A549 (cell line): ENCODE measurements at regions not wholly inside any gene's neighbourhood (a gene's known extent, or its start where the extent isn't known, plus 50 kb on each side); places are given as distances from the start of the nearest gene placed in this dataset.
"Not testable (repeated sequence)": the region's sequence is repeated elsewhere in the genome, so short reads cannot be mapped to it uniquely, and the experiment has no call there.

ENCODE experiments used
- ATAC-seq, 2 experiments: fragments of 200-7000 bp in 1 of 2; fragments of >200 bp in 1 of 2; cut with Nextera tagmentation in 1 of 2; cut with Tn5 transposase in 1 of 2; 3 replicates each; pipeline versions ENCODE4 v1.8.0 to v1.9.1; 2018 to 2020; ENCODE audit warnings: mild to moderate bottlenecking in 1 of 2, moderate library complexity in 1 of 2
- CTCF ChIA-PET: fragments of 300-600 bp; sonication (Branson Sonifier 250); formaldehyde crosslinking; extraction: SDS; loops from one replicate; lab custom pipeline; 2021; ENCODE audit warnings: antibody characterized with exemption, inconsistent platforms; lab: Yijun Ruan, JAX
- POLR2A ChIA-PET: fragments of 350-600 bp; formaldehyde crosslinking; extraction: SDS; loops from one replicate; lab custom pipeline; 2021; ENCODE audit warnings: antibody characterized with exemption, inconsistent platforms; lab: Yijun Ruan, JAX
- DNase-seq, 2 experiments: peaks; one replicate each; pipeline versions ENCODE4 v3.0.0 to v3.0.0-alpha.2; 2011 to 2016; ENCODE audit warnings: low read depth in 1 of 2, low spot score in 1 of 2
- FAIRE-seq: peaks from 2 replicates; lab custom pipeline; 2011; peaks lifted over from hg19 to GRCh38; lab: Jason Lieb, UNC
- H3K27ac ChIP-seq, 2 experiments: fragments of >200 bp; sonication (Bioruptor Twin); formaldehyde crosslinking; 3 replicates each; pipeline ENCODE4 v1.5.1; 2016 to 2017
- H3K4me1 ChIP-seq: fragments of >200 bp; sonication (Bioruptor Twin); formaldehyde crosslinking; 3 replicates; pipeline ENCODE4 v1.6.1; 2016
- H3K4me2 ChIP-seq: fragments of >200 bp; sonication (Bioruptor Twin); formaldehyde crosslinking; 3 replicates; pipeline ENCODE4 v1.6.1; 2016
- H3K4me3 ChIP-seq: fragments of >200 bp; sonication (Bioruptor Twin); formaldehyde crosslinking; 3 replicates; pipeline ENCODE4 v1.5.1; 2016
- H3K9me3 ChIP-seq: fragments of >200 bp; sonication (Bioruptor Twin); formaldehyde crosslinking; 3 replicates; pipeline ENCODE4 v1.6.1; 2016
- CBX2 ChIP-seq: fragments of 200-600 bp; sonication (generic); IDR thresholded peaks from 2 replicates; pipeline ENCODE4 v1.6.1; 2016; ENCODE audit warnings: low read depth, mild to moderate bottlenecking, borderline replicate concordance
- CBX8 ChIP-seq: fragments of 200-600 bp; sonication (generic); IDR thresholded peaks from 2 replicates; pipeline ENCODE4 v1.6.1; 2016
- CHD4 ChIP-seq: fragments of 200-600 bp; sonication (generic); IDR thresholded peaks from 2 replicates; pipeline ENCODE4 v1.6.1; 2016; ENCODE audit warnings: antibody characterized with exemption, mild to moderate bottlenecking, borderline replicate concordance
- ESRRA ChIP-seq: fragments of 150-350 bp; IDR thresholded peaks from 2 replicates; pipeline ENCODE4 v1.6.1; 2014; ENCODE audit warnings: mild to moderate bottlenecking, low read length, borderline replicate concordance
- FOSL2 ChIP-seq, 2 experiments: fragments of 450-650 bp in 1 of 2; fragments of >200 bp in 1 of 2; sonication (Bioruptor Twin) in 1 of 2; formaldehyde crosslinking; IDR thresholded peaks; 2 replicates each; pipeline versions ENCODE4 v1.5.0 to v1.6.1; 2016 to 2020; ENCODE audit warnings: mild to moderate bottlenecking in 1 of 2, moderate library complexity in 1 of 2
- FOXS1 ChIP-seq: fragments of 250-450 bp; sonication (Bioruptor Pico); IDR thresholded peaks from 2 replicates; pipeline ENCODE4 v1.5.0; 2020; ENCODE audit warnings: mild to moderate bottlenecking, moderate library complexity
- GATA3 ChIP-seq: IDR thresholded peaks from 2 replicates; pipeline ENCODE4 v1.6.1; 2012; ENCODE audit warnings: borderline replicate concordance
- HOXB13 ChIP-seq: fragments of 250-450 bp; sonication (Bioruptor Pico); IDR thresholded peaks from 2 replicates; pipeline ENCODE4 v1.5.0; 2020; ENCODE audit warnings: low read depth, mild to moderate bottlenecking, moderate library complexity
- HOXB5 ChIP-seq: fragments of 250-450 bp; sonication (Bioruptor Pico); IDR thresholded peaks from 2 replicates; pipeline ENCODE4 v1.5.0; 2020; ENCODE audit warnings: mild to moderate bottlenecking, moderate library complexity
- JUN ChIP-seq, 2 experiments: fragments of >200 bp; sonication (Bioruptor Twin); formaldehyde crosslinking; IDR thresholded peaks; 2 replicates in 1 of 2; 3 replicates in 1 of 2; pipeline ENCODE4 v1.6.1; 2016 to 2017
- KDM5A ChIP-seq: fragments of 200-600 bp; sonication (generic); IDR thresholded peaks from 2 replicates; pipeline ENCODE4 v1.6.1; 2016; ENCODE audit warnings: antibody characterized with exemption, mild to moderate bottlenecking
- MYC ChIP-seq: IDR thresholded peaks from 2 replicates; pipeline ENCODE4 v1.6.1; 2012; ENCODE audit warnings: mild to moderate bottlenecking, inconsistent platforms, low read length, improper control_type of control experiment, borderline replicate concordance
- NFE2L2 ChIP-seq: fragments of 150-350 bp; conservative IDR thresholded peaks from 2 replicates; pipeline ENCODE4 v1.6.1; 2014; ENCODE audit warnings: low read length
- NR3C1 ChIP-seq: fragments of >200 bp; sonication (Bioruptor Twin); formaldehyde crosslinking; IDR thresholded peaks from 3 replicates; pipeline ENCODE4 v1.6.1; 2017
- POLR2A ChIP-seq: IDR thresholded peaks from 2 replicates; pipeline ENCODE4 v1.6.1; 2012; ENCODE audit warnings: mild to moderate bottlenecking, low read length
- POLR2AphosphoS2 ChIP-seq: conservative IDR thresholded peaks from 2 replicates; pipeline ENCODE4 v1.6.1; 2012; ENCODE audit warnings: low read length, improper control_type of control experiment, inconsistent platforms
- RCOR1 ChIP-seq: fragments of 150-350 bp; IDR thresholded peaks from 2 replicates; pipeline ENCODE4 v1.6.1; 2014; ENCODE audit warnings: antibody characterized with exemption, low read length, low read depth
- RFX5 ChIP-seq: fragments of 450-650 bp; IDR thresholded peaks from 2 replicates; pipeline ENCODE4 v1.7.1; 2014; ENCODE audit warnings: antibody characterized with exemption, mild to moderate bottlenecking, moderate library complexity
- ZFP36 ChIP-seq: fragments of 450-650 bp; IDR thresholded peaks from 2 replicates; pipeline ENCODE4 v1.6.1; 2014; ENCODE audit warnings: borderline replicate concordance; ENCODE audit not compliant: partially characterized antibody
- ZNF302 ChIP-seq: fragments of 250-450 bp; sonication (Bioruptor Pico); IDR thresholded peaks from 2 replicates; pipeline ENCODE4 v1.9.0; 2021; ENCODE audit warnings: inconsistent platforms, mild to moderate bottlenecking, moderate library complexity
- WGBS: methylation state at CpG from one replicate; pipeline ENCODE4 v1.1.6; 2017; ENCODE audit errors: missing lambda C conversion rate; 5-methylcytosine and 5-hydroxymethylcytosine counted together
- TF ChIP-seq, protein P1 (sequence below): fragments of >200 bp; sonication (Bioruptor Twin); formaldehyde crosslinking; IDR thresholded peaks from 2 replicates; pipeline ENCODE4 v1.6.1; 2016

DNA sequence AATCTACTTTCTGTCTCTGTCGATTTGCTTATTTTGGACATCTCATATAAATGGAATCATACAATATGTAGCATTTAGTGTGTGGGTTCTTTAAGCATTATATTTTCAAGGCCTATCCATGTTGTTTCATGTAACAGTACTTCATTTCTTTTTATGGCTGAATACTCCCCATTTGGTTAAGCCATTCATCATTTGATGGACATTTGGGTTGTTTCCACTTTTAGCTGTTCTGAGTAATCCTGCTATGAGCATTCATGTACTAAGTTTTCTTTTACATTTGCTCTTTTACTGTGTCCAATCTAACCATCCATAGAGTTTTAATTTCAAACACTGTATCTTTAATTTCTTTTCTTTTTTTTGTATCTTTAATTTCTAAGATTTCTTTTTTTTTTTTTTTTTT is 55.6 kb upstream of the SPTBN2 start:
- no peak overlapping the region for H3K4me2 ChIP-seq
- ATAC-seq (no peak), FAIRE-seq (no peak), DNase-seq (no peak)
- H3K9me3 ChIP-seq: no peaks in the 10 kb centered on the region
- TF ChIP-seq NFE2L2: no peak
- no peak for TF ChIP-seq POLR2AphosphoS2
- no peak for TF ChIP-seq POLR2A
- TF ChIP-seq ESRRA: no peak
- TF ChIP-seq KDM5A: no peak
- TF ChIP-seq HOXB5: no peak
- TF ChIP-seq GATA3: no peak
- TF ChIP-seq MYC: no peak
- TF ChIP-seq, protein P1, sequence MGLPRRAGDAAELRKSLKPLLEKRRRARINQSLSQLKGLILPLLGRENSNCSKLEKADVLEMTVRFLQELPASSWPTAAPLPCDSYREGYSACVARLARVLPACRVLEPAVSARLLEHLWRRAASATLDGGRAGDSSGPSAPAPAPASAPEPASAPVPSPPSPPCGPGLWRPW: no peak
- TF ChIP-seq FOSL2 (IDR thresholded peaks at IDR 0.05): no peak
- no peak for TF ChIP-seq FOSL2 (CRISPR knock-in tag; IDR thresholded peaks at IDR 0.05)
- TF ChIP-seq ZNF302 (CRISPR knock-in tag): no peak
- no peak for TF ChIP-seq CHD4
- TF ChIP-seq NR3C1: no peak
- no peak for TF ChIP-seq RFX5
- TF ChIP-seq RCOR1: no peak
- no peak for TF ChIP-seq CBX8
- TF ChIP-seq JUN (IDR thresholded peaks at IDR 0.05): no peak
- no peak for TF ChIP-seq ZFP36
- 74% methylated on average over 1 of the region's 1 CpG for whole genome bisulfite sequencing
- peaks cover 12% of the 10 kb centered on the region for H3K4me1 ChIP-seq
- H3K4me3 ChIP-seq: no peak overlapping the region
- ChIA-PET POLR2A (no interaction called here), CTCF (interaction anchor here (0.6 to 1.3 kb wide), 2 partner anchors 15 to 111 kb away, joined by 3 to 4 read pairs; no protein-coding TSS in a partner anchor)
- H3K27ac ChIP-seq: no peak overlapping the region

DNA sequence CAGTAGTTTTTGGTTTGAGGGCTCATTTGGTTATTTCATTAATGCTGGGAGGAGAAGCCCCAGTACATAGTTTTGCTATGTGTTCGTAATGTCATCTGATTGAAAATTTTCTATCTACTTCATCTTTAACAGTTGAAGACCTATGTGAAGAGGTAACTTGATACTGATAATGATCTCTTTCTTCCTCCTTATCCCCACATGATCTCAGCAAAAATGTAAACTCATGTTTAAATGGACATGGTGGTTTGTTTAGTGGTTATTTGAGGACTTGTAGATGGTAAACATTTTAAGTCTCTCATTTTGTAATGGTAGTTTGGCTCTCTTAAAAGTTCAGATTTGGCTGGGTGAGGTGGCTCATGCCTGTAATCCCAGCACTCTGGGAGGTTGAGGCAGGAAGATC is 53.7 kb upstream of the SPTBN2 start:
- ChIA-PET CTCF (interaction anchor here (1.5 kb wide), 1 partner anchor 12 kb away, joined by 8 read pairs; no protein-coding TSS in a partner anchor), POLR2A (no interaction called here)
- ATAC-seq (no peak), FAIRE-seq (no peak), DNase-seq (no peak)
- H3K4me1 ChIP-seq: 0 out of 3 replicates have a peak, but pooled peaks cover under 1% of the 10 kb centered on the region
- TF ChIP-seq CBX2 (no peak), ZFP36 (no peak), HOXB13 (CRISPR knock-in tag) (no peak), FOXS1 (no peak)
- H3K4me3 ChIP-seq: no peak overlapping the region
- WGBS: 98% methylated on average over 1 of the region's 1 CpG
- no peak overlapping the region for H3K4me2 ChIP-seq
- no peak overlapping the region for H3K27ac ChIP-seq
- no peaks in the 10 kb centered on the region for H3K9me3 ChIP-seq

DNA sequence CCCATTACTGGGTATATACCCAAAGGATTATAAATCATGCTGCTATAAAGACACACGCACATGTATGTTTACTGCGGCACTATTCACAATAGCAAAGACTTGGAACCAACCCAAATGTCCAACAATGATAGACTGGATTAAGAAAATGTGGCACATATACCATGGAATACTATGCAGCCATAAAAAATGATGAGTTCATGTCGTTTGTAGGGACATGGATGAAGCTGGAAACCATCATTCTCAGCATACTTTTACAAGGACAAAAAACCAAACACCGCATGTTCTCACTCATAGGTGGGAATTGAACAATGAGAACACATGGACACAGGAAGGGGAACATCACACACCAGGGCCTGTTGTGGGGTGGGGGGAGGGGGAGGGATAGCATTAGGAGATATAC is 50.6 kb upstream of the SPTBN2 start:
- H3K27ac ChIP-seq, H3K4me3 ChIP-seq, H3K4me1 ChIP-seq, DNase-seq, POLR2A ChIA-PET, H3K9me3 ChIP-seq, CTCF ChIA-PET, FAIRE-seq, ATAC-seq, H3K4me2 ChIP-seq: not testable (repeated sequence)
- 66% methylated on average over 4 of the region's 4 CpGs for WGBS
